ENCODE measurements at regions not wholly inside any gene's neighbourhood (a gene's known extent, or its start where the extent isn't known, plus 50 kb on each side); places are given as distances from the start of the nearest gene placed in this dataset.

- no peak for TF ChIP-seq CTCF (conservative IDR thresholded peaks at IDR 0.05; ENCODE audit: low read depth, low read length)
- no peak overlapping the region for H3K27ac ChIP-seq
- H3K4me2 ChIP-seq: no peak overlapping the region
- no peak overlapping the region for H2AFZ ChIP-seq (ENCODE audit: low read depth)
- H3K4me1 ChIP-seq (ENCODE audit: low read depth, poor library complexity, severe bottlenecking): no peaks in the 10 kb centered on the region
- H3K27me3 ChIP-seq (ENCODE audit: insufficient read depth, low read depth): no peaks in the 10 kb centered on the region
- no peak overlapping the region for H3K4me3 ChIP-seq (IDR thresholded peaks at IDR 0.05; ENCODE audit: insufficient read depth, low read depth, low read length)
- H3K36me3 ChIP-seq (ENCODE audit: insufficient read depth): no peaks in the 10 kb centered on the region
- no peaks in the 10 kb centered on the region for H3K79me2 ChIP-seq (ENCODE audit: insufficient read depth, low read depth)
- no peaks in the 10 kb centered on the region for H4K20me1 ChIP-seq (ENCODE audit: insufficient read depth)
- H3K9ac ChIP-seq: no peak overlapping the region
Observed at GRCh38 chr3:8198605-8199004, 303.0 kb upstream of the LMCD1 start.

DNA sequence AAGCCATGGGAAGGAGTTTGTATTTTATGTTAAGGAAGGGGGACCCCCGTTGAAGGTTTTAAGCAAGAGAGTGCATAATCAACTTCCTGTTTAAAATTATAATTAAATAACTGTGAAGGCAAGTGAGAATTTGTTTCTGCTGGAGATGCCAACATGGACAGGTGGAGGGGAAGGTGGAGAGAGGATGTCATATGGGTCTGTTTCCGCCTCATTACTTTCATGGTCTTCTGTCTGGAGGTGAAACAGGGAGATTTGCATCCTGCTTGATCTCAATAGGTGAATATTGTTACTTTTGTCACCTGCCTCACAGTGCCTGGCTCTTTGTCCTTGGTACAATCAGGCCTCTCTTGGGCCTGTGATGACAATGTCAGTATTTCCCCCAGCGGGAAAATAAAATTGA, 300.6 kb upstream of the LMCD1 start:
- Histone ChIP-seq H3K4me3 (IDR thresholded peaks at IDR 0.05; ENCODE audit: insufficient read depth, low read depth, low read length) (no peak overlapping the region), H3K27me3 (ENCODE audit: insufficient read depth, low read depth) (no peaks in the 10 kb centered on the region), H3K36me3 (ENCODE audit: insufficient read depth) (no peaks in the 10 kb centered on the region), H2AFZ (ENCODE audit: low read depth) (no peak overlapping the region), H4K20me1 (ENCODE audit: insufficient read depth) (no peaks in the 10 kb centered on the region), H3K79me2 (ENCODE audit: insufficient read depth, low read depth) (no peaks in the 10 kb centered on the region), H3K4me1 (ENCODE audit: low read depth, poor library complexity, severe bottlenecking) (no peaks in the 10 kb centered on the region), H3K27ac (no peak overlapping the region), H3K9ac (no peak overlapping the region), H3K4me2 (no peak overlapping the region)
- no peak for TF ChIP-seq CTCF (conservative IDR thresholded peaks at IDR 0.05; ENCODE audit: low read depth, low read length)

GRCh38 chr3:8201886-8202285, 299.7 kb upstream of the LMCD1 start:
- Histone ChIP-seq H3K27me3 (ENCODE audit: insufficient read depth, low read depth) (no peaks in the 10 kb centered on the region), H3K9ac (no peak overlapping the region), H3K27ac (no peak overlapping the region), H3K4me2 (no peak overlapping the region), H4K20me1 (ENCODE audit: insufficient read depth) (no peaks in the 10 kb centered on the region), H3K4me3 (IDR thresholded peaks at IDR 0.05; ENCODE audit: insufficient read depth, low read depth, low read length) (no peak overlapping the region), H2AFZ (ENCODE audit: low read depth) (no peak overlapping the region), H3K79me2 (ENCODE audit: insufficient read depth, low read depth) (no peaks in the 10 kb centered on the region), H3K36me3 (ENCODE audit: insufficient read depth) (no peaks in the 10 kb centered on the region), H3K4me1 (ENCODE audit: low read depth, poor library complexity, severe bottlenecking) (no peaks in the 10 kb centered on the region)
- TF ChIP-seq CTCF (conservative IDR thresholded peaks at IDR 0.05; ENCODE audit: low read depth, low read length): no peak

DNA sequence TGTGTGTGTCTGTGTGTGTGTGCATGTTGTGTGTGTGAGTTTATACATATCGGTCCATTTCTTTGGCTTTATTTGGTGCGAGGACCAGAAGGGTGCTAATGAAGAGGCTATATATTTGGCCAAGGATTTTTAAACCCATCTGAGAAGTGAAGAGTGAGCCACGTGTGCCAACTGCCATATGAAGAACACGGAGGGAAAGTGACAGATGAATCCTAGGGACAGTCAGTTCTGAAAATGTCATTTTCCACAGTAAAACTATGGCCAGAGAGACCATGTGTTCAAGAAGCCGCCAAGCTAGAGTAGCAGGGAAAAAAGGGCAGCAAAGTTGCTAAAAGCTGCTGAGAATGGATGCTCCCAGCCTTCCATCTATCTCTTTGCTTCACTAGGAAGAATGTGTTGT, 297.3 kb upstream of the LMCD1 start:
- Histone ChIP-seq H3K36me3 (ENCODE audit: insufficient read depth) (no peaks in the 10 kb centered on the region), H3K9ac (no peak overlapping the region), H3K79me2 (ENCODE audit: insufficient read depth, low read depth) (no peaks in the 10 kb centered on the region), H3K4me2 (no peak overlapping the region), H3K27me3 (ENCODE audit: insufficient read depth, low read depth) (no peaks in the 10 kb centered on the region), H3K4me1 (ENCODE audit: low read depth, poor library complexity, severe bottlenecking) (no peaks in the 10 kb centered on the region), H3K27ac (no peak overlapping the region), H2AFZ (ENCODE audit: low read depth) (no peak overlapping the region), H4K20me1 (ENCODE audit: insufficient read depth) (no peaks in the 10 kb centered on the region), H3K4me3 (IDR thresholded peaks at IDR 0.05; ENCODE audit: insufficient read depth, low read depth, low read length) (no peak overlapping the region)
- no peak for TF ChIP-seq CTCF (conservative IDR thresholded peaks at IDR 0.05; ENCODE audit: low read depth, low read length)

All from KMS-11 (cell line).